HG03442 (cell line): ENCODE measurements at regions not wholly inside any gene's neighbourhood (a gene's known extent, or its start where the extent isn't known, plus 50 kb on each side); places are given as distances from the start of the nearest gene placed in this dataset.
"Not testable (repeated sequence)": the region's sequence is repeated elsewhere in the genome, so short reads cannot be mapped to it uniquely, and the experiment has no call there.

Source experiments
- ATAC-seq: cut with Tn5 transposase; IDR thresholded peaks from one replicate; pipeline ENCODE4 v1.9.1; 2021; ENCODE audit warnings: mild to moderate bottlenecking, moderate library complexity; ENCODE audit not compliant: unreplicated experiment

GRCh38 chr4:24369507-24370029 lies 214.8 kb downstream of the DHX15 start:
- ATAC-seq = no peak

GRCh38 chr4:24368801-24369200 lies 215.6 kb downstream of the DHX15 start:
- ATAC-seq = no peak

GRCh38 chr4:24364852-24365251 lies 219.5 kb downstream of the DHX15 start:
- no peak for ATAC-seq

- no peak for ATAC-seq
These were observed 220.1 kb downstream of the DHX15 start for GRCh38 chr4:24364249-24364648.

- ATAC-seq = no peak
These were observed 220.6 kb downstream of the DHX15 start for GRCh38 chr4:24363751-24364150.

- ATAC-seq = no peak
These were observed 232.2 kb downstream of the DHX15 start for GRCh38 chr4:24352112-24352511.

GRCh38 chr4:24349168-24349996 lies 235.0 kb downstream of the DHX15 start:
- ATAC-seq = not testable (repeated sequence)

- no peak for ATAC-seq
These were observed 245.1 kb downstream of the DHX15 start for GRCh38 chr4:24339260-24339659.

GRCh38 chr4:24337451-24338190 lies 246.7 kb downstream of the DHX15 start:
- ATAC-seq = no peak

GRCh38 chr4:24335616-24336015 lies 248.7 kb downstream of the DHX15 start:
- ATAC-seq = no peak

GRCh38 chr4:24334906-24335305 lies 249.4 kb downstream of the DHX15 start:
- no peak for ATAC-seq

GRCh38 chr4:24330573-24330972 lies 253.8 kb downstream of the DHX15 start:
- no peak for ATAC-seq

GRCh38 chr4:24330172-24330571 lies 254.2 kb downstream of the DHX15 start:
- no peak for ATAC-seq

- no peak for ATAC-seq
These were observed 255.6 kb downstream of the DHX15 start for GRCh38 chr4:24328711-24329110.

- ATAC-seq = no peak
These were observed 256.0 kb downstream of the DHX15 start for GRCh38 chr4:24328310-24328709.

- no peak for ATAC-seq
These were observed 261.4 kb downstream of the DHX15 start for GRCh38 chr4:24322995-24323394.

GRCh38 chr4:24322511-24322910 lies 261.8 kb downstream of the DHX15 start:
- ATAC-seq = no peak

- no peak for ATAC-seq
These were observed 262.7 kb downstream of the DHX15 start for GRCh38 chr4:24321616-24322015.

- no peak for ATAC-seq
These were observed 263.2 kb downstream of the DHX15 start for GRCh38 chr4:24321131-24321530.

- ATAC-seq = no peak
These were observed 265.0 kb downstream of the DHX15 start for GRCh38 chr4:24319387-24319786.

- no peak for ATAC-seq
These were observed 269.3 kb downstream of the DHX15 start for GRCh38 chr4:24315056-24315455.
